GM21825 (cell line): ENCODE measurements at regions not wholly inside any gene's neighbourhood (a gene's known extent, or its start where the extent isn't known, plus 50 kb on each side); places are given as distances from the start of the nearest gene placed in this dataset.

Source experiments
- ATAC-seq: cut with Tn5 transposase; IDR thresholded peaks from one replicate; pipeline ENCODE4 v1.9.1; 2021; ENCODE audit warnings: mild to moderate bottlenecking, moderate library complexity; ENCODE audit not compliant: unreplicated experiment

DNA sequence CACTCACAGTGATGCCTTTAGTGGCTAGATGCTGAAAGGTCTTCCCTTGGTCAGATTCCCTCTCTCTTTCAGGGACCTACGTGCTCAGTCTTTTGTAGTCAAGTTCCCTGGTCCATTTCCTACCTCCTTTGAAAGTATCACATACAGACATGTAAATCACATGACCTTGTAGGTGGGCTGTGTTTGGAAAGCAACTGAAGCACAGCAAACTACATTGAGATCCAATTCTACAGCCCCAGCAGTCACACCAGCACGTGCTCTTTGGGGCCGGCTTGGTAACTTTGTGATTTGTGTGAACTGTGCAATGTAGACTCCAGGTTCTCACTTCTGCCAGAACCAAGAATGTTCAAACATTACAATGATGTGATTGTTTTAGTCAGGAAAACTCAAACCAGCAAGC is 89.7 kb upstream of the PLPP4 start:
- ATAC-seq, result no peak

GRCh38 chr10:120368338-120368737 is 88.7 kb upstream of the PLPP4 start:
- ATAC-seq, result no peak

- ATAC-seq, result no peak
Measured at GRCh38 chr10:120368927-120369326, 88.1 kb upstream of the PLPP4 start.

GRCh38 chr10:120369856-120370276 is 87.2 kb upstream of the PLPP4 start:
- ATAC-seq, result no peak

DNA sequence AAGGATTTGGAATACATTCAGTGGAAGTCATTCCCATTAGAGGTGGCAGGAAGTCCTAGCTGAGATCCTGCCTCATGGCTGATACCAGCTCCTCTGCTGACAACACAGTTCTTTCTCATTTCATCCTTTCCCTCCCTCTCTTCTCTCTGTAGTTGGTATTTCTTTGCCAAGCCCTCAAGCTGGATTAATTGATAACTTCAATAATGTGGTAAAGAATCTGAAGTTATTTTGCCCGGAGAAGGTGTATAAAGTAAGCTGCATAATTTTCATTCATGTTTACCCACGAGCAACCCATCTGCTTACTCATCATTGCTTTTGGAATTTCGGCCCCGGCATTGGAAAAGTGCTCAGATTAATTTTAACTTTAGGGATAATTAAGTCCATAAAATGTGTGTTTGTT is 85.2 kb upstream of the PLPP4 start:
- no peak for ATAC-seq

DNA sequence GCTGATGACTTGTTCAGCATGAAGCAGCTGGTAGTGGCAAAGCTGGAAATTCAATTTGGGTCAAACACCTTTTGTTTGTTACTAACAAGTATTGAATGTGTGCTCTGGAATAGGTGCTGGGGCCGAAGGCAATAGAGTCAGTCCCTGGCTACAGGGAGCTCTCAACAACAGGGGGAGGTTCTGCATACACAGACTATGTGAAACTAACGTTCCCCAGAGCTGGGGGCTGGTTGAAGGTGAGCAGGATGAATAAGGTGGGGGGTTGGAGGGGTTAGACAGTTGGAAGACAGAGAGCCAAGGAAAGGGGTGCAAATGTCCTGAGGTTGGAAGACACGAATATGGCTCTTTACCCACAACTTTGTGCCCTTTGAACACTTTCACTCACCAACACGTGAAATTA is 84.1 kb upstream of the PLPP4 start:
- ATAC-seq, result no peak

DNA sequence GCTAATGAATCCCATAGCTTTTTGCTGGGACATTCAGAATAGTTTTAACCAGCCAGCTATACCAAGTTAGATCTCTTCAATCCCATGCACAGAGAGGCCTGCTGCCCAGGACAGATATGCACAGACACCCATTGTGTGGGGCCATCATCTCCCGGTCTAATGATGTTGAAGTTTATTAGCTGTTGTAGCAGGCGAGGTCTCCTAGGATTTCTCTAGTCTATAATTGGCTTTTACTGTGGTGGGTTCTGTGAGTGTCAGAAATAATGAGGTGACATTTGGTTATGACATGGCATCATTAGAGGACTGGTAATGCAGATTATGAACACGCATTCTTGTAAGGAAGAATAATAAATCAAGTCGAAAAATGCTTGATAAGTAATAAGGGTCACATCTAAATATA is 81.4 kb upstream of the PLPP4 start:
- no peak for ATAC-seq

- no peak for ATAC-seq
Measured at GRCh38 chr10:120381931-120382330, 75.1 kb upstream of the PLPP4 start.

DNA sequence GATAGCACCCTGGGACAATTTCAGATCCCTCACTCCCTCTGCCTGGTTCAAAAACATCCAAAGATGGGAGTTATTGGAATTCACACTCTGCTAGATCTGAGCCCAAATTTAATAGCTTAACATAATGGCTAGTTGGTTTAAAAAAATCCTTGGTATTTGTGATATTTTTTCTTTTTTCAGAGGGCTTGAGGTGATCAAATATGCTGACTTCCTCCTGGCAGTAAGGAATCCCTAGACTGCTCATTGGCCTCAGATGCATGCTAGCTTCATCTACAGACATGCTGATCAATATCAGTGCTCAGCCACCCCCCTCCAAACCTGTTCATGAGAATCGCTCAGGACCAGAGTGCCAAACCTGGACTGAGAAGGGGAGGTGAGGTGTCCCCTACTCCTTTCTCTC is 74.7 kb upstream of the PLPP4 start:
- ATAC-seq, result no peak

DNA sequence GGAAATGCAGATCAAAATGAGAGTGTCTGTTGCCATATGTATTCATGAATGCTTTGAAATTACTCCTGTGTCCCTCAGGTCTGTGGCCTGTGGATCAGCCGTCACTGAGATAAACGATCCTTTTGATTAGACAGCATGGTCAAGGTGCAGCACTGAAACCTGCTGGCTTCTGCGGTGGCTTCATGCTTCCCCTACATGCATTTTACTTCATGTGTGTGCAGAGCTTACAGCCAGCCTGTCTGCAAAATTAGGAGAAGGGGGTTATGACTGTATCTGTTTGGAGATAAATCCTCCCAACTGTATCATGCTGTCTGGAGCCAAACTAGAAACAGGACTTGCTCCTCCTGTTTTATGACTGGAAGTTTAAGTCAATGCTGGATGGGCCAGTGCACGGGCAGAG is 71.0 kb upstream of the PLPP4 start:
- ATAC-seq, result no peak

GRCh38 chr10:120386896-120387295 is 70.1 kb upstream of the PLPP4 start:
- ATAC-seq, result no peak

- no peak for ATAC-seq
Measured at GRCh38 chr10:120387326-120387725, 69.7 kb upstream of the PLPP4 start.

- ATAC-seq, result no peak
Measured at GRCh38 chr10:120392245-120392644, 64.8 kb upstream of the PLPP4 start.

DNA sequence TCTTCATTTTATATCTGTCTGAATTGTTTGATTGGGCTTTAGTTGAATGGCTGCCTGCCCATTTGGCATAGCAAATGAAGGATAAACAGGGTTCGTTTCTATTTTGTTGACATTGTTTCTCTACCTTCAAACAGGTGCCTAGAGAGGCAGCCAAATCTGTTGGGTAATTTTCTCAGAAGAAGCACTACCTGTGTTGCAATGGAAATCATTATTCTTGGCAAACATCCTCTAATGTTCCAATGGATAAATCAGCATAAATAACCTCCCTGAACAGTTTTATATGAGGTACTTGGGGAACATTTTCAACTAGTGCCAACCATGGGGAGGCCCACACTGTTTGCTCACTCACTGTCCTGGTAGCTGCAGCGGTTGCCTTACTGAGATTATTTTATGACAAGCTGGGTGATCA is 64.4 kb upstream of the PLPP4 start:
- ATAC-seq, result no peak

DNA sequence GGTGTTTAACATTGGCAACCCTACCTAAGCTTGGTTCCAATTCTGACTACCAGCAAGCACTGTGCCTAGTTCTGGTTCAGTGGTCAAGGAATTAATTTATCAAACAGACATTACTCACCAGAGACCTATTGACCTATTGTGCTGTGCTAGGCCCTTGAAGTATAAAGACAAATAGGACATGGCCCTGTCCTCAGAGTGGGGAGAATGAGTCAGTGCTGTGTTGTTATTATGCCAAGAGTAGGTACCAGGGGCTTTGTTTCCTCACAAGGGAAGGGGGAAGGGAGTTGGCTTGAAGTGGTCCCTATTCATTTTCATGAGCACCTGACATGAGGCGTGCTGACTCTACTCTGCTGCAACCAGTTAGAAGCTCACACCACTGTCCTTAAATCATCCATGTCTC is 62.6 kb upstream of the PLPP4 start:
- ATAC-seq, result no peak

- ATAC-seq, result no peak
Measured at GRCh38 chr10:120396228-120396627, 60.8 kb upstream of the PLPP4 start.

- no peak for ATAC-seq
Measured at GRCh38 chr10:120398180-120398579, 58.8 kb upstream of the PLPP4 start.

DNA sequence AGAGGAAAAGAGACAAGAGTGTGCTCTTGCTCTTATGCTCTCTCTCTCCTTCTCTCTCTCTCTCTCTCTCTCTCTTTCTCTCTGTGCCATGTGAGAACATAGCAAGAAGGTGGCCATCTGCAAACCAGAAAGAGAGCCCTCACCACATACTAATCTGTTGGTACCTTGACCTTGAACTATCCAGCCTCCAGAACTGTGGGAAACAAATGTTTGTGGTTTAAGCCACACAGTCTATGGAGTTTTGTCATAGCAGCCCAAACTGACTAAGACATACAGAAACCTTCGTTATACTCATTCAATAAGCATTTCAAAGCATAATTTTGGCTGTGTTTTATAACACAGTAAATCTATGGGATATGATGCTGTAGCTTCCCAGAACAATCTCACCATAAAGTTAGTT is 56.4 kb upstream of the PLPP4 start:
- ATAC-seq, result no peak

DNA sequence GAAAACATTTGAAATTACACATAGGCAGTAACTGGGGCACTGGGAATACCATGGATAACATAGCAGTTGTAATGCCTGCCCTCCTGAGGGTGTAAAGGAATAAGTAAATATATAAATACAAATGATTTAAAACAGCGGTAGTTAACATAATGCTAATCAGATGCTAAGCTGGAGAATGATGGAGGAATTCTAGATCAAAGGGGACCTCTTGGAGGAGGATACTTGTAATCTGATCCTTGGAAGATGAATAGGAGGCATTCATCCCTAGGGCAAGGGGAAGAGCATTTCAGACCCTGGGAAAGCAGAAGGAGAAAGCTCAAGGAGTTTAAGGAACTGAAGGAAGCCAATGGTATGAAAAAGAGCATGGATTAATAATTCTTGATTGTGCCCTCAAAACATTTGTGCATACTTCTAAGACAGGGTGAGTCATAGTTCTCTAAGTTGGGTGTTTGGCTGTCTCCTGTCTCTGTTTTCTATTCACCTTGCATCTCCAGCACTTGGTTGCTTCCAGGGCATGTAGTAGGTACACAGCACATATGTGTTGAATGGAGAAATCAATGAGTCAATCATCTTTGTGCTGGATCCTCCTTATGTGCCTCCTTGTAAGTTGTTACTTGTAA is 54.8 kb upstream of the PLPP4 start:
- no peak for ATAC-seq

GRCh38 chr10:120403109-120403508 is 53.9 kb upstream of the PLPP4 start:
- no peak for ATAC-seq

- no peak for ATAC-seq
Measured at GRCh38 chr10:120406376-120406775, 50.7 kb upstream of the PLPP4 start.
